Upper lobe of right lung (tissue), 1 donor: ENCODE measurements at regions not wholly inside any gene's neighbourhood (a gene's known extent, or its start where the extent isn't known, plus 50 kb on each side); places are given as distances from the start of the nearest gene placed in this dataset.

Experiments used
- ATAC-seq: fragments of 200-7000 bp; cut with Tn5 transposase; one replicate; pipeline ENCODE4 v1.9.1; 2020; ENCODE audit warnings: mild to moderate bottlenecking, moderate library complexity
- DNase-seq: peaks from one replicate; pipeline ENCODE4 v3.0.0-alpha.2; 2020
- H3K27ac ChIP-seq: fragments of 200-600 bp; one replicate; pipeline ENCODE4 v1.8.0; 2022
- H3K27me3 ChIP-seq: fragments of 200-600 bp; one replicate; pipeline ENCODE4 v1.8.0; 2022; ENCODE audit warnings: mild to moderate bottlenecking
- H3K36me3 ChIP-seq: fragments of 200-600 bp; one replicate; pipeline ENCODE4 v1.8.0; 2022
- H3K4me1 ChIP-seq: fragments of 200-600 bp; one replicate; pipeline ENCODE4 v1.8.0; 2022
- H3K4me3 ChIP-seq: fragments of 200-600 bp; one replicate; pipeline ENCODE4 v1.8.0; 2022; ENCODE audit warnings: mild to moderate bottlenecking
- H3K9me3 ChIP-seq: fragments of 200-600 bp; one replicate; pipeline ENCODE4 v1.8.0; 2022
- CTCF ChIP-seq: fragments of 200-600 bp; IDR thresholded peaks from one replicate; pipeline ENCODE4 v1.8.0; 2022; ENCODE audit warnings: antibody characterized with exemption
- intact Hi-C: fragments of 100-400 bp; cut with DNase I; formaldehyde crosslinking; loops from one replicate; pipeline ENCODE4 v1.11.0; 2022
- donor health status: DM: no; HTN: yes; CAD: no; lungs with severe emphysema.

DNA sequence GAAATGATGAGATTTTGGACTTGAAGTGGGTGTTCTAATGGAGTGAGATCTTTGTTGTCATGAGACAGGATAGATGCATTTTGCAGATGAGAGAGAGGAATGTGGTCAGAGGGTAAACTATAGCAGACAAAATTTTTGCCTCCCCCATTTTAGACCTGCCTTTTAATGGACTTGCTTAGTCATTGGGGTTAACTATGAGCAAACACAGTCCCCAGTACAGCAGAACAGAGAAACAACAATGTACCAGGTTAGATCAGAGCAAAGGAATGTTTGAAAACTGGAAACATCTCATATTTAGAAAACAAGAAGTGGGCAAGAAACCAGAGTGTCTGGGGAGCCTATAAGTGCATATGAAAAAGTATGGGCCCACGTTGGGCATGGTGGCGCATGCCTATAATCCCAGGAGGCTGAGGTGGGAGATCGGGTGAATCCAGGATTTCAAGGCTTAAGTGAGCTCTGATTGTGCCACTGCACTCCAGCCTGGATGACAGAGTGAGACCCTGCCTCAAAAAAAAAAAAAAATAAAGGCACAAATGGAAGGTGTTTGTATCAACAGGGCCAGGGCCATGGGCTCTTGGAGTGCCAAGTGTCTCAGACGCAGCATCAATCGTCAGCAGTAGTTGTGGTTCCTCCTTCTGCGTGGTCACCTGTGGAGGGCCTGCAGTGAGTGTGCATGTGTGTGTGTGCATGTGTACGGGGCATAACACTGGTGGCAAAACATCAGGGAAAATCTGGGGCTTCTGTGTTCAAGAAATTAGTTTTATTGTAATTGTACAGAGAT is 214.4 kb upstream of the S1PR3 start:
- Histone ChIP-seq H3K4me1 (peaks cover 10% of the 10 kb centered on the region), H3K9me3 (no peaks in the 10 kb centered on the region), H3K27ac (no peak overlapping the region), H3K4me3 (no peak overlapping the region), H3K27me3 (no peaks in the 10 kb centered on the region), H3K36me3 (no peaks in the 10 kb centered on the region)
- intact Hi-C loops, result no loop called here
- DNase-seq (no peak), ATAC-seq (no peak)
- TF ChIP-seq CTCF, result no peak

DNA sequence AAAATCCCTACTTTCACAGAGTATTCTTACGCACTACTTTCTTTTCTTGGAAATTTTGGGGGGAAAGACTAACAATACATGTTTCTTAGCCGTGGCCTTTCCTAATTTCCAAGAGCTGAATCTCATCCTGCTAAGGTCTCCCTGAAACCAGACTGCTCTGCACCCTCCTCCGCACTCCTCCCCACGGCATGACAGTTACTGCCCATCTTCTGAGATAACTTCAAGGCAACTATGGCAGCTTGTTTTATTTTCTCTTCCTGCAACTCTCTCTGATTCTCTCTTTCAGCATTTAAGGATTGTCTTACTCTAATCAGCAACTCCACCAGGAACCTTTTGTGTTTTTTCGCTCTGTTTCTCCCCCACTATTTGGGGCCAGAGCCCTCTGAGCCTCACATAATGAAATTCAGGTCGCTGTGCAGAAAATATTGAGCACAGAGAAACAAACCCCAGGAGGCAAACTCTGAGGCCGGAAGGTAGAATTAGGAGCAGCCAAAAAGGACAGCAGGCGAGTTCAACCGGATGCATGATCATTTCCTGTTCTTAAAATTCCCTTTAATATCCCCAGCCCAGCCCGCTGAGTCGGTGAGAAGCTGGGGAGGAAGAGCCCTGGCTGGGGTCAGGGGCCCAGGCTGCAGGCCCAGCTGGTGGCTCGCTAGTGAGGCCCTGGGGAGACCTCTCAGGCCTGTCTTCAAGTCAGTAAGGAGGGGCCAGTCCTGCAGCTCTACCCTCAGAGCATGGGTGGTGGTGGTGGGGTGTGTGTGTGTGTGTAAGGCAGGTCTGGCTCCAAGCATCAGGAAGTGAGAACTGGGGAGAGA is 213.6 kb upstream of the S1PR3 start:
- no peak for ATAC-seq
- Histone ChIP-seq H3K4me1 (peaks cover 10% of the 10 kb centered on the region), H3K4me3 (no peak overlapping the region), H3K27ac (no peak overlapping the region), H3K27me3 (no peaks in the 10 kb centered on the region), H3K36me3 (no peaks in the 10 kb centered on the region), H3K9me3 (no peaks in the 10 kb centered on the region)
- no peak for TF ChIP-seq CTCF
- intact Hi-C loops, result no loop called here
- no peak for DNase-seq

GRCh38 chr9:88781628-88782391 is 209.5 kb upstream of the S1PR3 start:
- peak; percentile 32 for TF ChIP-seq CTCF
- DNase-seq (no peak), ATAC-seq (peak; percentile 70)
- H3K4me1 ChIP-seq, result peaks cover 10% of the 10 kb centered on the region
- H3K9me3 ChIP-seq, result no peaks in the 10 kb centered on the region
- H3K36me3 ChIP-seq, result no peaks in the 10 kb centered on the region
- intact Hi-C loops, result no loop called here
- no peak overlapping the region for H3K4me3 ChIP-seq
- no peaks in the 10 kb centered on the region for H3K27me3 ChIP-seq
- no peak overlapping the region for H3K27ac ChIP-seq

GRCh38 chr9:88782931-88783710 is 208.1 kb upstream of the S1PR3 start:
- intact Hi-C loops, result no loop called here
- no peak for TF ChIP-seq CTCF

GRCh38 chr9:88783711-88784083 is 207.6 kb upstream of the S1PR3 start:
- H3K4me1 ChIP-seq, result no peaks in the 10 kb centered on the region
- ATAC-seq, result no peak
- no peaks in the 10 kb centered on the region for H3K36me3 ChIP-seq
- no peak overlapping the region for H3K4me3 ChIP-seq
- no peak for DNase-seq
- H3K27me3 ChIP-seq, result no peaks in the 10 kb centered on the region
- H3K9me3 ChIP-seq, result no peaks in the 10 kb centered on the region
- no peak for TF ChIP-seq CTCF
- intact Hi-C loops, result no loop called here
- H3K27ac ChIP-seq, result no peak overlapping the region

More at GRCh38 chr9:88782931-88783710, 208.1 kb upstream of the S1PR3 start:
- Histone ChIP-seq H3K9me3 (no peaks in the 10 kb centered on the region), H3K36me3 (no peaks in the 10 kb centered on the region), H3K27ac (no peak overlapping the region), H3K4me3 (no peak overlapping the region), H3K4me1 (peaks cover 2% of the 10 kb centered on the region), H3K27me3 (no peaks in the 10 kb centered on the region)
- ATAC-seq (no peak), DNase-seq (no peak)
